Left lung (tissue), 4 donors: ENCODE measurements at regions not wholly inside any gene's neighbourhood (a gene's known extent, or its start where the extent isn't known, plus 50 kb on each side); places are given as distances from the start of the nearest gene placed in this dataset.

ENCODE experiments used
- ATAC-seq: fragments of 200-7000 bp; cut with Tn5 transposase; one replicate; pipeline ENCODE4 v1.9.1; 2020; ENCODE audit warnings: moderate library complexity
- DNase-seq, 4 donors: peaks; one replicate each; pipeline ENCODE4 v3.0.0-alpha.2; 2013 to 2020
- H3K27ac ChIP-seq, 2 donors: fragments of 200-600 bp; sonication (generic) in 1 of 2; one replicate each; pipeline versions ENCODE4 v1.5.0 to v1.8.0; 2020 to 2021
- H3K27me3 ChIP-seq, 2 donors: fragments of 200-600 bp; sonication (generic) in 1 of 2; one replicate each; pipeline versions ENCODE4 v1.5.0 to v1.8.0; 2020 to 2021
- H3K36me3 ChIP-seq, 2 donors: fragments of 200-600 bp; sonication (generic) in 1 of 2; one replicate each; pipeline versions ENCODE4 v1.5.0 to v1.8.0; 2020 to 2021
- H3K4me1 ChIP-seq, 2 donors: fragments of 200-600 bp; one replicate each; pipeline ENCODE4 v1.8.0; 2021
- H3K4me3 ChIP-seq, 2 donors: fragments of 200-600 bp; sonication (generic) in 1 of 2; one replicate each; pipeline versions ENCODE4 v1.5.0 to v1.8.0; 2020 to 2021; ENCODE audit warnings: mild to moderate bottlenecking in 1 of 2
- H3K9me3 ChIP-seq, 2 donors: fragments of 200-600 bp; sonication (generic) in 1 of 2; one replicate each; pipeline versions ENCODE4 v1.5.0 to v1.8.0; 2020 to 2021
- CTCF ChIP-seq, 2 donors: fragments of 200-600 bp; sonication (generic) in 1 of 2; IDR thresholded peaks; one replicate each; pipeline versions ENCODE4 v1.5.0 to v1.8.0; 2021; ENCODE audit warnings: antibody characterized with exemption in 2 of 2
- intact Hi-C, 2 donors: fragments of 100-400 bp; cut with DNase I; formaldehyde crosslinking; loops; one replicate each; pipeline versions ENCODE4 v1.11.2 to v1.14.2; 2022
- donor health status: DM: no; HTN: yes; CAD: no.
- donor health status: DM: no; HTN: no; CAD: no.

- Histone ChIP-seq H3K36me3 (no peaks in the 10 kb centered on the region), H3K4me1 (no peaks in the 10 kb centered on the region), H3K27me3 (no peaks in the 10 kb centered on the region), H3K9me3 (no peaks in the 10 kb centered on the region), H3K4me3 (no peak overlapping the region), H3K27ac (no peak overlapping the region)
- intact Hi-C loops, result no loop called here
- ATAC-seq (peak; percentile 80), DNase-seq (peak in 2 of 4 donors; percentile 27 to 50)
- peak; percentile 48 to 68 for TF ChIP-seq CTCF (IDR thresholded peaks at IDR 0.05)
Observed at GRCh38 chr3:70120357-70120966, 120.9 kb downstream of the SAMMSON start.

- no peak overlapping the region for H3K27ac ChIP-seq
- no peaks in the 10 kb centered on the region for H3K4me1 ChIP-seq
- intact Hi-C loops, result no loop called here
- no peaks in the 10 kb centered on the region for H3K36me3 ChIP-seq
- no peaks in the 10 kb centered on the region for H3K9me3 ChIP-seq
- TF ChIP-seq CTCF (IDR thresholded peaks at IDR 0.05), result no peak
- ATAC-seq (no peak), DNase-seq (no peak)
- no peaks in the 10 kb centered on the region for H3K27me3 ChIP-seq
- no peak overlapping the region for H3K4me3 ChIP-seq
Observed at GRCh38 chr3:70127192-70127591, 127.7 kb downstream of the SAMMSON start.

- intact Hi-C loops, result no loop called here
- Histone ChIP-seq H3K36me3 (no peaks in the 10 kb centered on the region), H3K4me1 (no peaks in the 10 kb centered on the region), H3K27me3 (no peaks in the 10 kb centered on the region), H3K4me3 (no peak overlapping the region), H3K27ac (no peak overlapping the region), H3K9me3 (no peaks in the 10 kb centered on the region)
- peak in 2 of 4 donors; percentile 11 to 29 for DNase-seq
- TF ChIP-seq CTCF (IDR thresholded peaks at IDR 0.05), result no peak
- ATAC-seq, result no peak
Observed at GRCh38 chr3:70137366-70137765, 137.8 kb downstream of the SAMMSON start.

- Histone ChIP-seq H3K4me1 (no peaks in the 10 kb centered on the region), H3K9me3 (no peaks in the 10 kb centered on the region), H3K36me3 (no peaks in the 10 kb centered on the region), H3K4me3 (no peak overlapping the region), H3K27ac (no peak overlapping the region), H3K27me3 (no peaks in the 10 kb centered on the region)
- intact Hi-C loops, result no loop called here
- ATAC-seq, result no peak
- DNase-seq, result no peak
- no peak for TF ChIP-seq CTCF (IDR thresholded peaks at IDR 0.05)
Observed at GRCh38 chr3:70138606-70139005, 139.1 kb downstream of the SAMMSON start.
